ENCODE measurements at regions not wholly inside any gene's neighbourhood (a gene's known extent, or its start where the extent isn't known, plus 50 kb on each side); places are given as distances from the start of the nearest gene placed in this dataset.

- Mint-ChIP-seq H3K9me3 (peaks cover 0 to 5% (median 0%) of the 10 kb centered on the region in 3 donors), H3K27ac (no peak overlapping the region), H3K36me3 (no peaks in the 10 kb centered on the region), H3K4me3 (no peak overlapping the region), H3K4me1 (no peaks in the 10 kb centered on the region), H3K27me3 (no peaks in the 10 kb centered on the region)
Measured at GRCh38 chr6:114514170-114514569, 171.3 kb upstream of the HS3ST5 start.

- Mint-ChIP-seq H3K4me1 (no peaks in the 10 kb centered on the region), H3K36me3 (no peaks in the 10 kb centered on the region), H3K27me3 (no peaks in the 10 kb centered on the region), H3K27ac (no peak overlapping the region), H3K9me3 (peaks cover 0 to 4% (median 0%) of the 10 kb centered on the region in 3 donors), H3K4me3 (no peak overlapping the region)
Measured at GRCh38 chr6:114471450-114471849, 128.6 kb upstream of the HS3ST5 start.

GRCh38 chr6:114467931-114468330 is 125.1 kb upstream of the HS3ST5 start:
- Mint-ChIP-seq H3K36me3 (no peaks in the 10 kb centered on the region), H3K27me3 (no peaks in the 10 kb centered on the region), H3K4me1 (no peaks in the 10 kb centered on the region), H3K9me3 (peaks cover 0 to 5% (median 3%) of the 10 kb centered on the region in 3 donors), H3K4me3 (no peak overlapping the region), H3K27ac (no peak overlapping the region)

GRCh38 chr6:114465511-114465910 is 122.7 kb upstream of the HS3ST5 start:
- Mint-ChIP-seq H3K36me3 (no peaks in the 10 kb centered on the region), H3K27me3 (no peaks in the 10 kb centered on the region), H3K4me3 (no peak overlapping the region), H3K9me3 (peaks cover 0 to 3% (median 3%) of the 10 kb centered on the region in 3 donors), H3K27ac (no peak overlapping the region), H3K4me1 (no peaks in the 10 kb centered on the region)

- no peak overlapping the region for H3K4me3 Mint-ChIP-seq
- no peaks in the 10 kb centered on the region for H3K27me3 Mint-ChIP-seq
- H3K9me3 Mint-ChIP-seq: no peaks in the 10 kb centered on the region
- no peaks in the 10 kb centered on the region for H3K4me1 Mint-ChIP-seq
- H3K36me3 Mint-ChIP-seq: peaks cover 2% of the 10 kb centered on the region
- no peak overlapping the region for H3K27ac Mint-ChIP-seq
Measured at GRCh38 chr6:114453737-114454276, 111.0 kb upstream of the HS3ST5 start.

GRCh38 chr6:114452785-114453401 is 110.1 kb upstream of the HS3ST5 start:
- Mint-ChIP-seq H3K4me3 (no peak overlapping the region), H3K36me3 (peaks cover 2% of the 10 kb centered on the region), H3K27me3 (no peaks in the 10 kb centered on the region), H3K4me1 (no peaks in the 10 kb centered on the region), H3K9me3 (peaks cover 0 to 2% (median 0%) of the 10 kb centered on the region in 3 donors), H3K27ac (no peak overlapping the region)

- H3K9me3 Mint-ChIP-seq: peaks cover 0 to 2% (median 0%) of the 10 kb centered on the region in 3 donors
- H3K36me3 Mint-ChIP-seq: peaks cover 2% of the 10 kb centered on the region
- no peak overlapping the region for H3K27ac Mint-ChIP-seq
- no peaks in the 10 kb centered on the region for H3K27me3 Mint-ChIP-seq
- no peaks in the 10 kb centered on the region for H3K4me1 Mint-ChIP-seq
- H3K4me3 Mint-ChIP-seq: no peak overlapping the region
Measured at GRCh38 chr6:114450631-114451030, 107.8 kb upstream of the HS3ST5 start.

- Mint-ChIP-seq H3K4me3 (no peak overlapping the region), H3K4me1 (peaks cover 0 to 1% (median 0%) of the 10 kb centered on the region in 3 donors), H3K36me3 (peaks cover 2% of the 10 kb centered on the region), H3K9me3 (peaks cover 0 to 2% (median 0%) of the 10 kb centered on the region in 3 donors), H3K27ac (no peak overlapping the region), H3K27me3 (no peaks in the 10 kb centered on the region)
Measured at GRCh38 chr6:114449659-114450058, 106.8 kb upstream of the HS3ST5 start.

- Mint-ChIP-seq H3K4me1 (peaks cover 0 to 1% (median 0%) of the 10 kb centered on the region in 3 donors), H3K27me3 (no peaks in the 10 kb centered on the region), H3K9me3 (peaks cover 0 to 2% (median 0%) of the 10 kb centered on the region in 3 donors), H3K27ac (no peak overlapping the region), H3K36me3 (no peaks in the 10 kb centered on the region), H3K4me3 (no peak overlapping the region)
Measured at GRCh38 chr6:114446342-114446741, 103.5 kb upstream of the HS3ST5 start.

- no peak overlapping the region for H3K4me3 Mint-ChIP-seq
- H3K9me3 Mint-ChIP-seq: peaks cover 0 to 2% (median 0%) of the 10 kb centered on the region in 3 donors
- no peaks in the 10 kb centered on the region for H3K36me3 Mint-ChIP-seq
- H3K27ac Mint-ChIP-seq: no peak overlapping the region
- H3K4me1 Mint-ChIP-seq: peaks cover 0 to 1% (median 0%) of the 10 kb centered on the region in 3 donors
- H3K27me3 Mint-ChIP-seq: no peaks in the 10 kb centered on the region
Measured at GRCh38 chr6:114445846-114446245, 103.0 kb upstream of the HS3ST5 start.

- Mint-ChIP-seq H3K9me3 (peaks cover 0 to 6% (median 0%) of the 10 kb centered on the region in 3 donors), H3K27ac (no peak overlapping the region), H3K36me3 (no peaks in the 10 kb centered on the region), H3K4me1 (no peaks in the 10 kb centered on the region), H3K27me3 (no peaks in the 10 kb centered on the region), H3K4me3 (no peak overlapping the region)
Measured at GRCh38 chr6:114439411-114439810, 96.6 kb upstream of the HS3ST5 start.

- Mint-ChIP-seq H3K4me3 (no peak overlapping the region), H3K9me3 (peaks cover 0 to 6% (median 0%) of the 10 kb centered on the region in 3 donors), H3K27me3 (no peaks in the 10 kb centered on the region), H3K36me3 (no peaks in the 10 kb centered on the region), H3K4me1 (no peaks in the 10 kb centered on the region), H3K27ac (no peak overlapping the region)
Measured at GRCh38 chr6:114437235-114437634, 94.4 kb upstream of the HS3ST5 start.

GRCh38 chr6:114436691-114437090 is 93.9 kb upstream of the HS3ST5 start:
- no peaks in the 10 kb centered on the region for H3K4me1 Mint-ChIP-seq
- H3K36me3 Mint-ChIP-seq: no peaks in the 10 kb centered on the region
- H3K4me3 Mint-ChIP-seq: no peak overlapping the region
- peaks cover 0 to 6% (median 0%) of the 10 kb centered on the region in 3 donors for H3K9me3 Mint-ChIP-seq
- no peak overlapping the region for H3K27ac Mint-ChIP-seq
- H3K27me3 Mint-ChIP-seq: no peaks in the 10 kb centered on the region

GRCh38 chr6:114435985-114436384 is 93.2 kb upstream of the HS3ST5 start:
- no peaks in the 10 kb centered on the region for H3K4me1 Mint-ChIP-seq
- peaks cover 0 to 6% (median 0%) of the 10 kb centered on the region in 3 donors for H3K9me3 Mint-ChIP-seq
- H3K36me3 Mint-ChIP-seq: no peaks in the 10 kb centered on the region
- H3K4me3 Mint-ChIP-seq: no peak overlapping the region
- no peak overlapping the region for H3K27ac Mint-ChIP-seq
- no peaks in the 10 kb centered on the region for H3K27me3 Mint-ChIP-seq

GRCh38 chr6:114432400-114432799 is 89.6 kb upstream of the HS3ST5 start:
- no peaks in the 10 kb centered on the region for H3K36me3 Mint-ChIP-seq
- no peak overlapping the region for H3K4me3 Mint-ChIP-seq
- H3K9me3 Mint-ChIP-seq: no peaks in the 10 kb centered on the region
- H3K27me3 Mint-ChIP-seq: no peaks in the 10 kb centered on the region
- no peaks in the 10 kb centered on the region for H3K4me1 Mint-ChIP-seq
- no peak overlapping the region for H3K27ac Mint-ChIP-seq

GRCh38 chr6:114431641-114432040 is 88.8 kb upstream of the HS3ST5 start:
- Mint-ChIP-seq H3K27me3 (no peaks in the 10 kb centered on the region), H3K4me3 (no peak overlapping the region), H3K36me3 (no peaks in the 10 kb centered on the region), H3K4me1 (no peaks in the 10 kb centered on the region), H3K9me3 (no peaks in the 10 kb centered on the region), H3K27ac (no peak overlapping the region)

Measured in IgD-negative memory B cell (primary cell).